Testis (tissue), 2 donors: ENCODE measurements at regions not wholly inside any gene's neighbourhood (a gene's known extent, or its start where the extent isn't known, plus 50 kb on each side); places are given as distances from the start of the nearest gene placed in this dataset.

Source experiments
- DNase-seq: peaks from one replicate; pipeline ENCODE4 v3.0.0-alpha.2; 2019
- H3K27ac ChIP-seq, 2 donors: fragments of 200-600 bp; sonication (generic); one replicate each; pipeline ENCODE4 v1.5.1; 2019
- H3K27me3 ChIP-seq: fragments of 200-600 bp; sonication (generic); one replicate; pipeline ENCODE4 v1.5.1; 2019
- H3K36me3 ChIP-seq: fragments of 200-600 bp; sonication (generic); one replicate; pipeline ENCODE4 v1.5.1; 2017; ENCODE audit warnings: low read depth; ENCODE audit errors: missing control alignments
- H3K4me1 ChIP-seq: fragments of 200-600 bp; sonication (generic); one replicate; pipeline ENCODE4 v1.5.1; 2019
- H3K4me3 ChIP-seq, 2 donors: fragments of 200-600 bp; sonication (generic); one replicate each; pipeline ENCODE4 v1.5.1; 2017 to 2019
- H3K9me3 ChIP-seq: fragments of 200-600 bp; sonication (generic); one replicate; pipeline ENCODE4 v1.5.1; 2017
- CTCF ChIP-seq, 3 experiments: fragments of 450-650 bp in 2 of 3; fragments of 200-600 bp in 1 of 3; sonication (generic) in 1 of 3; IDR thresholded peaks; one replicate each; pipeline ENCODE4 v1.5.1; 2016 to 2019; ENCODE audit warnings: antibody characterized with exemption in 3 of 3, mild to moderate bottlenecking in 2 of 3, moderate library complexity in 1 of 3
- POLR2A ChIP-seq: fragments of 450-650 bp; IDR thresholded peaks from one replicate; pipeline ENCODE4 v1.6.1; 2017; ENCODE audit warnings: antibody characterized with exemption, mild to moderate bottlenecking, moderate library complexity
- WGBS, 2 donors: methylation state at CpG; one replicate each; pipeline ENCODE4 v1.1.5; 2018; 5-methylcytosine and 5-hydroxymethylcytosine counted together
- intact Hi-C: fragments of 100-400 bp; cut with DNase I; formaldehyde crosslinking; loops from one replicate; pipeline ENCODE4 v1.15.1; 2023; ENCODE audit warnings: low total_unique reads

- no peaks in the 10 kb centered on the region for H3K9me3 ChIP-seq
- intact Hi-C loops: no loop called here
These were observed 603.4 kb upstream of the JAG1 start for GRCh38 chr20:11277170-11277569.

DNA sequence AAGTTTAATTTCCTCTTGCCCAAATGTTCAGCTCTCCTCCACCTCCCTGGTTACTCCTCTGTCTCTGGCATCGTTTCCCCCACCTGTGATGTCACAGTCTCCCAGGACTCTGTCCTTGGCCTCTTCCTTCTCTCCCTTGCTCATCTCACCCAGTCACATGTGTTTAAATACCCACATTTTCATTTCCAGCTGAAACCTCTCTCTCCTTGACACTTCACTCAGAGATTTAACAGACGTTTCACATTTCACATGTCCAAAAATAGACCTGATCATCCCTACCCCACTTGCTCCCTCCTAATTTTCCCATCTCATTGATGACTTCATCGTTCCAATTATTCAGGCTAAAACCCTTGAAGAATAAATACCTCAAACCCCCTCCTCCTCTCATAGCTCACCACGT lies 604.1 kb upstream of the JAG1 start:
- no peaks in the 10 kb centered on the region for H3K4me1 ChIP-seq
- H3K27ac ChIP-seq: no peak overlapping the region
- H3K9me3 ChIP-seq: no peaks in the 10 kb centered on the region
- TF ChIP-seq POLR2A: no peak
- TF ChIP-seq CTCF (IDR thresholded peaks at IDR 0.05): no peak
- no peak for DNase-seq
- H3K27me3 ChIP-seq: no peaks in the 10 kb centered on the region
- 77 to 79% methylated on average over 4 of the region's 4 CpGs for WGBS, 2 donors
- H3K4me3 ChIP-seq: no peak overlapping the region
- intact Hi-C loops: no loop called here
- no peaks in the 10 kb centered on the region for H3K36me3 ChIP-seq

More at GRCh38 chr20:11277170-11277569, 603.4 kb upstream of the JAG1 start:
- H3K4me3 ChIP-seq: no peak overlapping the region
- no peaks in the 10 kb centered on the region for H3K4me1 ChIP-seq
- 75 to 95% methylated on average over 1 of the region's 1 CpG for WGBS, 2 donors
- TF ChIP-seq POLR2A (no peak), CTCF (IDR thresholded peaks at IDR 0.05) (no peak)
- H3K27me3 ChIP-seq: no peaks in the 10 kb centered on the region
- H3K36me3 ChIP-seq: no peaks in the 10 kb centered on the region
- DNase-seq: no peak
- no peak overlapping the region for H3K27ac ChIP-seq

- no peaks in the 10 kb centered on the region for H3K36me3 ChIP-seq
- no peaks in the 10 kb centered on the region for H3K9me3 ChIP-seq
- TF ChIP-seq CTCF (IDR thresholded peaks at IDR 0.05) (no peak), POLR2A (no peak)
- no peak overlapping the region for H3K27ac ChIP-seq
- intact Hi-C loops: no loop called here
- no peak for DNase-seq
- no peaks in the 10 kb centered on the region for H3K27me3 ChIP-seq
- H3K4me3 ChIP-seq: no peak overlapping the region
- no peaks in the 10 kb centered on the region for H3K4me1 ChIP-seq
- WGBS, 2 donors: 94 to 98% methylated on average over 2 of the region's 2 CpGs
These were observed 604.7 kb upstream of the JAG1 start for GRCh38 chr20:11278461-11278860.

- no peak overlapping the region for H3K27ac ChIP-seq
- H3K4me1 ChIP-seq: no peaks in the 10 kb centered on the region
These were observed 607.4 kb upstream of the JAG1 start for GRCh38 chr20:11281240-11281639.

More at GRCh38 chr20:11281240-11281639, 607.4 kb upstream of the JAG1 start:
- TF ChIP-seq CTCF (IDR thresholded peaks at IDR 0.05) (no peak), POLR2A (no peak)
- DNase-seq: no peak
- intact Hi-C loops: no loop called here
- H3K27me3 ChIP-seq: no peaks in the 10 kb centered on the region
- H3K36me3 ChIP-seq: no peaks in the 10 kb centered on the region
- no peak overlapping the region for H3K4me3 ChIP-seq
- WGBS, 2 donors: 89 to 92% methylated on average over 3 of the region's 3 CpGs
- no peaks in the 10 kb centered on the region for H3K9me3 ChIP-seq
